ENCODE measurements at regions not wholly inside any gene's neighbourhood (a gene's known extent, or its start where the extent isn't known, plus 50 kb on each side); places are given as distances from the start of the nearest gene placed in this dataset.

DNA sequence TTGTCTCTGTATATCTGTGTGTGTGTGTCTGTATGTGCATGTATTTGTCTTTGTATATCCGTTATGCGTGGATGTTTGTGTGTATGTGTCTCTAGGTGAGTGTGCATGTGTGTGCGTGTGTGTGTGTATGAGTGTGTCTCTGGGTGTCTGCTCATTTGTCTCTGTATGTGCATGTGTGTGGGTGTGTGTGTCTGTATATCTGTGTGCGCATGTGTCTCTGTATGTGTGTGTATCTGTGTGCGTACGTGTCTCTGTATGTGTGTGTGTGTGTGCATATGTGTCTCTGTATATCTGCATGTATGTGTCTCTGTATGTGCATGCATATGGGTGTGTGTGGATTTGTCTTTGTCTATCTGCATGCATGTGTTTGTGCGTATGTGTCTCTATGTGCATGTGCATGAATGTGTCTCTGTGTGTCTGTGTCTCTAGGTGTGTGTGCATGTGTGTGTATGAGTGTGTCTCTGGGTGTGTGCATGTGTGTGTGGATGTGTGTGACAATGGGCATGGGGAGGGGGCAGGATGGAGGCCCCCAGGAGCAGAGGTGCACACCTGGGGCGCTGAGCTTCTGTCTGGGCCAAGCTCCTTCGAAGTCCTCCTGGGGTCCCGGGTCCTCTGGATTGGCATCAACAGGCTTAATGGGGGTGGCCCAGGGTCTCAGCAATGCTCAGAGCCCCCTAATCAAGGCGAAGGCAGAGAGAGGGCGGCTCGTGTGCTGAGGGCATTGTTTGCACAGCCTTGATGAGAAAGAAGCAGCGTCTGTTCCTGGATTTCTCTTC is 373.4 kb upstream of the IRX4 start:
- Histone ChIP-seq H3K27me3 (ENCODE audit: insufficient read depth, low read depth, low read length) (no peaks in the 10 kb centered on the region), H3K4me2 (ENCODE audit: low read length) (no peak overlapping the region), H3K9ac (ENCODE audit: low read length) (no peak overlapping the region), H3K27ac (ENCODE audit: low read length) (no peak overlapping the region), H2AFZ (ENCODE audit: low read depth, low read length) (no peak overlapping the region), H3K4me3 (ENCODE audit: low read length) (no peak overlapping the region), H3K36me3 (ENCODE audit: insufficient read depth, low read length) (no peaks in the 10 kb centered on the region), H3F3A (ENCODE audit: insufficient read depth, low read length, poor library complexity, severe bottlenecking) (no peaks in the 10 kb centered on the region), H3K79me2 (replicated peaks; ENCODE audit: insufficient read depth, low read length) (no peaks in the 10 kb centered on the region), H3K9me3 (ENCODE audit: low read length) (no peaks in the 10 kb centered on the region), H4K20me1 (ENCODE audit: insufficient read depth) (no peaks in the 10 kb centered on the region), H3K9me2 (ENCODE audit: insufficient read depth, low read length) (no peaks in the 10 kb centered on the region)
- no peak for TF ChIP-seq EZH2 (IDR thresholded peaks at IDR 0.05; ENCODE audit: borderline replicate concordance, insufficient read depth, low read length, poor library complexity, severe bottlenecking)
- TF ChIP-seq EP300 (conservative IDR thresholded peaks at IDR 0.05; ENCODE audit: poor library complexity, severe bottlenecking): no peak
- no peak for TF ChIP-seq POLR2AphosphoS5 (IDR thresholded peaks at IDR 0.05)
- TF ChIP-seq RAD21 (conservative IDR thresholded peaks at IDR 0.05): no peak
- no peak for TF ChIP-seq MXI1 (conservative IDR thresholded peaks at IDR 0.05; ENCODE audit: poor library complexity, severe bottlenecking)
- TF ChIP-seq SMC3 (conservative IDR thresholded peaks at IDR 0.05; ENCODE audit: poor library complexity): no peak
- TF ChIP-seq TAF1 (IDR thresholded peaks at IDR 0.05; ENCODE audit: low read depth): no peak
- TF ChIP-seq, protein P1, sequence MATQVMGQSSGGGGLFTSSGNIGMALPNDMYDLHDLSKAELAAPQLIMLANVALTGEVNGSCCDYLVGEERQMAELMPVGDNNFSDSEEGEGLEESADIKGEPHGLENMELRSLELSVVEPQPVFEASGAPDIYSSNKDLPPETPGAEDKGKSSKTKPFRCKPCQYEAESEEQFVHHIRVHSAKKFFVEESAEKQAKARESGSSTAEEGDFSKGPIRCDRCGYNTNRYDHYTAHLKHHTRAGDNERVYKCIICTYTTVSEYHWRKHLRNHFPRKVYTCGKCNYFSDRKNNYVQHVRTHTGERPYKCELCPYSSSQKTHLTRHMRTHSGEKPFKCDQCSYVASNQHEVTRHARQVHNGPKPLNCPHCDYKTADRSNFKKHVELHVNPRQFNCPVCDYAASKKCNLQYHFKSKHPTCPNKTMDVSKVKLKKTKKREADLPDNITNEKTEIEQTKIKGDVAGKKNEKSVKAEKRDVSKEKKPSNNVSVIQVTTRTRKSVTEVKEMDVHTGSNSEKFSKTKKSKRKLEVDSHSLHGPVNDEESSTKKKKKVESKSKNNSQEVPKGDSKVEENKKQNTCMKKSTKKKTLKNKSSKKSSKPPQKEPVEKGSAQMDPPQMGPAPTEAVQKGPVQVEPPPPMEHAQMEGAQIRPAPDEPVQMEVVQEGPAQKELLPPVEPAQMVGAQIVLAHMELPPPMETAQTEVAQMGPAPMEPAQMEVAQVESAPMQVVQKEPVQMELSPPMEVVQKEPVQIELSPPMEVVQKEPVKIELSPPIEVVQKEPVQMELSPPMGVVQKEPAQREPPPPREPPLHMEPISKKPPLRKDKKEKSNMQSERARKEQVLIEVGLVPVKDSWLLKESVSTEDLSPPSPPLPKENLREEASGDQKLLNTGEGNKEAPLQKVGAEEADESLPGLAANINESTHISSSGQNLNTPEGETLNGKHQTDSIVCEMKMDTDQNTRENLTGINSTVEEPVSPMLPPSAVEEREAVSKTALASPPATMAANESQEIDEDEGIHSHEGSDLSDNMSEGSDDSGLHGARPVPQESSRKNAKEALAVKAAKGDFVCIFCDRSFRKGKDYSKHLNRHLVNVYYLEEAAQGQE (IDR thresholded peaks at IDR 0.05; ENCODE audit: borderline replicate concordance): no peak
- TF ChIP-seq, protein P2, sequence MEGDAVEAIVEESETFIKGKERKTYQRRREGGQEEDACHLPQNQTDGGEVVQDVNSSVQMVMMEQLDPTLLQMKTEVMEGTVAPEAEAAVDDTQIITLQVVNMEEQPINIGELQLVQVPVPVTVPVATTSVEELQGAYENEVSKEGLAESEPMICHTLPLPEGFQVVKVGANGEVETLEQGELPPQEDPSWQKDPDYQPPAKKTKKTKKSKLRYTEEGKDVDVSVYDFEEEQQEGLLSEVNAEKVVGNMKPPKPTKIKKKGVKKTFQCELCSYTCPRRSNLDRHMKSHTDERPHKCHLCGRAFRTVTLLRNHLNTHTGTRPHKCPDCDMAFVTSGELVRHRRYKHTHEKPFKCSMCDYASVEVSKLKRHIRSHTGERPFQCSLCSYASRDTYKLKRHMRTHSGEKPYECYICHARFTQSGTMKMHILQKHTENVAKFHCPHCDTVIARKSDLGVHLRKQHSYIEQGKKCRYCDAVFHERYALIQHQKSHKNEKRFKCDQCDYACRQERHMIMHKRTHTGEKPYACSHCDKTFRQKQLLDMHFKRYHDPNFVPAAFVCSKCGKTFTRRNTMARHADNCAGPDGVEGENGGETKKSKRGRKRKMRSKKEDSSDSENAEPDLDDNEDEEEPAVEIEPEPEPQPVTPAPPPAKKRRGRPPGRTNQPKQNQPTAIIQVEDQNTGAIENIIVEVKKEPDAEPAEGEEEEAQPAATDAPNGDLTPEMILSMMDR (IDR thresholded peaks at IDR 0.05; ENCODE audit: poor library complexity, severe bottlenecking): no peak

- TF ChIP-seq SMC3 (conservative IDR thresholded peaks at IDR 0.05; ENCODE audit: poor library complexity) (no peak), TAF1 (IDR thresholded peaks at IDR 0.05; ENCODE audit: low read depth) (no peak), EZH2 (IDR thresholded peaks at IDR 0.05; ENCODE audit: borderline replicate concordance, insufficient read depth, low read length, poor library complexity, severe bottlenecking) (no peak), POLR2AphosphoS5 (IDR thresholded peaks at IDR 0.05) (no peak), RAD21 (conservative IDR thresholded peaks at IDR 0.05) (no peak), MXI1 (conservative IDR thresholded peaks at IDR 0.05; ENCODE audit: poor library complexity, severe bottlenecking) (no peak), EP300 (conservative IDR thresholded peaks at IDR 0.05; ENCODE audit: poor library complexity, severe bottlenecking) (no peak)
- TF ChIP-seq, protein P2 (IDR thresholded peaks at IDR 0.05; ENCODE audit: poor library complexity, severe bottlenecking): no peak
- TF ChIP-seq, protein P1 (IDR thresholded peaks at IDR 0.05; ENCODE audit: borderline replicate concordance): no peak
- no peaks in the 10 kb centered on the region for H3K9me2 ChIP-seq (ENCODE audit: insufficient read depth, low read length)
These were observed 372.4 kb upstream of the IRX4 start for GRCh38 chr5:2254880-2255750.

More at GRCh38 chr5:2254880-2255750, 372.4 kb upstream of the IRX4 start:
- no peaks in the 10 kb centered on the region for H3K9me3 ChIP-seq (ENCODE audit: low read length)
- H3K4me2 ChIP-seq (ENCODE audit: low read length): no peak overlapping the region
- no peak overlapping the region for H2AFZ ChIP-seq (ENCODE audit: low read depth, low read length)
- H3F3A ChIP-seq (ENCODE audit: insufficient read depth, low read length, poor library complexity, severe bottlenecking): no peaks in the 10 kb centered on the region
- no peak overlapping the region for H3K4me3 ChIP-seq (ENCODE audit: low read length)
- H3K27me3 ChIP-seq (ENCODE audit: insufficient read depth, low read depth, low read length): no peaks in the 10 kb centered on the region
- H3K79me2 ChIP-seq (replicated peaks; ENCODE audit: insufficient read depth, low read length): no peaks in the 10 kb centered on the region
- no peaks in the 10 kb centered on the region for H4K20me1 ChIP-seq (ENCODE audit: insufficient read depth)
- no peak overlapping the region for H3K27ac ChIP-seq (ENCODE audit: low read length)
- H3K36me3 ChIP-seq (ENCODE audit: insufficient read depth, low read length): no peaks in the 10 kb centered on the region
- H3K9ac ChIP-seq (ENCODE audit: low read length): no peak overlapping the region

Measured in neural cell (in vitro differentiated cells).